Erythroblast (primary cell): ENCODE measurements at regions not wholly inside any gene's neighbourhood (a gene's known extent, or its start where the extent isn't known, plus 50 kb on each side); places are given as distances from the start of the nearest gene placed in this dataset.

Source experiments
- GATA1 ChIP-seq: IDR thresholded peaks from 2 replicates; pipeline ENCODE4 v1.6.1; 2011; ENCODE audit warnings: low read depth, mild to moderate bottlenecking, control low read depth, low read length, moderate library complexity
- POLR2A ChIP-seq: IDR thresholded peaks from 2 replicates; pipeline ENCODE4 v1.6.1; 2011; ENCODE audit warnings: mild to moderate bottlenecking, low read length

DNA sequence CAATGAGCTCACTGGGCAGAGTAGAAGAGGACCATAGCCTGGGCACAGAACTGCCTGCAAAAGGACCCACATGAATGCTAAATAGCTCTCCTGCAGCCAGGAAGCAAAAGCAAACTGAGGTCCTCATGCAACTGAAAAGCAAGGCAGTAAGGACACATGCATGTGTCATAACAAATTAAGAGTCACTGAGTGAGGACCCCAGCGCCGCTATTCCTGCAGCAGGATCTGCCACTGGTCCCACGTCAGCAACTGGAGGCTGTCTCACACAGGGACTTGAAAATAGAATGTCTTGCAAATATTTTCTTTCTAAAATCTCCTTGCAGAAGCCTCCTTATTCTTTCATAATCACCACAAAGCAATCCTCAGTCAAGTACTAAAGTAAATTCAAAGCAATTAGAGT is 559.6 kb upstream of the DAB1 start:
- TF ChIP-seq POLR2A (no peak), GATA1 (no peak)
